ENCODE measurements at regions not wholly inside any gene's neighbourhood (a gene's known extent, or its start where the extent isn't known, plus 50 kb on each side); places are given as distances from the start of the nearest gene placed in this dataset.

DNA sequence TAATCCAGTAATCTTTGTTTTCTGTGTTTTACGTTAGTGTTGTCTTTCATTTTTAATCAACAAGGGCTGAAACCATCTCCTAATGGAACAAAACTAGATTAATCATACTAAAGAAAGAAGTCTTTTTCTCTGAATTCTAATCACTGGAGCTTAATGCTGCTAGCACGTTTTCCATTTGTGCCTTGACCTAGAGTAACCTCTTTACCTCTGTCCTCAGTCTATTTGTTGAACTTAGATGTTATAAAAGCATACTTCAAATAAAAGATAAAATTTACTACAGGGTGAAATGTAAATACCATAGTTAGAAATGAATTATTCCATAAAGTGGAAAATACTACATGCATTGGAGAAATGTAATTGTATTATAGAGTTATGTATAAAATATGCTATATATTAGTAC lies 207.1 kb downstream of the NKX6-1 start:
- Histone ChIP-seq H3K9me3 (no peaks in the 10 kb centered on the region), H3K27me3 (no peaks in the 10 kb centered on the region), H3K4me1 (no peaks in the 10 kb centered on the region), H3K27ac (no peak overlapping the region), H3K4me3 (no peak overlapping the region), H3K36me3 (no peaks in the 10 kb centered on the region)
- TF ChIP-seq POLR2AphosphoS5 (IDR thresholded peaks at IDR 0.05; ENCODE audit: insufficient read depth in 1 of 2, low read depth in 1 of 2), result no peak
- TF ChIP-seq, protein P1, sequence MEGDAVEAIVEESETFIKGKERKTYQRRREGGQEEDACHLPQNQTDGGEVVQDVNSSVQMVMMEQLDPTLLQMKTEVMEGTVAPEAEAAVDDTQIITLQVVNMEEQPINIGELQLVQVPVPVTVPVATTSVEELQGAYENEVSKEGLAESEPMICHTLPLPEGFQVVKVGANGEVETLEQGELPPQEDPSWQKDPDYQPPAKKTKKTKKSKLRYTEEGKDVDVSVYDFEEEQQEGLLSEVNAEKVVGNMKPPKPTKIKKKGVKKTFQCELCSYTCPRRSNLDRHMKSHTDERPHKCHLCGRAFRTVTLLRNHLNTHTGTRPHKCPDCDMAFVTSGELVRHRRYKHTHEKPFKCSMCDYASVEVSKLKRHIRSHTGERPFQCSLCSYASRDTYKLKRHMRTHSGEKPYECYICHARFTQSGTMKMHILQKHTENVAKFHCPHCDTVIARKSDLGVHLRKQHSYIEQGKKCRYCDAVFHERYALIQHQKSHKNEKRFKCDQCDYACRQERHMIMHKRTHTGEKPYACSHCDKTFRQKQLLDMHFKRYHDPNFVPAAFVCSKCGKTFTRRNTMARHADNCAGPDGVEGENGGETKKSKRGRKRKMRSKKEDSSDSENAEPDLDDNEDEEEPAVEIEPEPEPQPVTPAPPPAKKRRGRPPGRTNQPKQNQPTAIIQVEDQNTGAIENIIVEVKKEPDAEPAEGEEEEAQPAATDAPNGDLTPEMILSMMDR (IDR thresholded peaks at IDR 0.05), result no peak
- no peak for TF ChIP-seq POLR2A (IDR thresholded peaks at IDR 0.05)
- intact Hi-C loops (cut with DNase I), result no loop called here
- DNase-seq (ENCODE audit: extremely low spot score in 2 of 2), result no peak

DNA sequence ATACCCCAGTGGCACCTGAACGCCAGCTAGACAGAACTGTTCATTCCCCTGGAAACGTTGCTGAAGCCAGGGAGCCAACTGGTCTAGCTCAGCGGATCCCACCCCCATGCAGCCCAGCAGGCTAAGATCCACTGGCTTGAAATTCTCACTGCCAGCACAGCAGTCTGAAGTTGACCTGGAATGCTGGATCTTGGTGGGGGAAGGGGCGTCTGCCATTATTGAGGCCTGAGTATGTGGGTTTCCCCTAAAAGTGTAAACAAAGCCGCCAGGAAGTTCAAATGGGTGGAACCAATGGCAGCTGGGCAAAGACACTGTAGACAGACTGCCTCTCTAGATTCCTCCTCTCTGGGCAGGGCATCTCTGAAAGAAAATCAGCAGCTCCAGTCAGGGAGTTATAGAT lies 213.0 kb downstream of the NKX6-1 start:
- Histone ChIP-seq H3K27ac (no peak overlapping the region), H3K36me3 (no peaks in the 10 kb centered on the region), H3K4me1 (no peaks in the 10 kb centered on the region), H3K9me3 (no peaks in the 10 kb centered on the region), H3K27me3 (no peaks in the 10 kb centered on the region), H3K4me3 (no peak overlapping the region)
- DNase-seq (ENCODE audit: extremely low spot score in 2 of 2), result no peak
- intact Hi-C loops (cut with DNase I), result no loop called here
- TF ChIP-seq, protein P1 (IDR thresholded peaks at IDR 0.05), result no peak
- TF ChIP-seq POLR2A (IDR thresholded peaks at IDR 0.05) (no peak), POLR2AphosphoS5 (IDR thresholded peaks at IDR 0.05; ENCODE audit: insufficient read depth in 1 of 2, low read depth in 1 of 2) (no peak)

DNA sequence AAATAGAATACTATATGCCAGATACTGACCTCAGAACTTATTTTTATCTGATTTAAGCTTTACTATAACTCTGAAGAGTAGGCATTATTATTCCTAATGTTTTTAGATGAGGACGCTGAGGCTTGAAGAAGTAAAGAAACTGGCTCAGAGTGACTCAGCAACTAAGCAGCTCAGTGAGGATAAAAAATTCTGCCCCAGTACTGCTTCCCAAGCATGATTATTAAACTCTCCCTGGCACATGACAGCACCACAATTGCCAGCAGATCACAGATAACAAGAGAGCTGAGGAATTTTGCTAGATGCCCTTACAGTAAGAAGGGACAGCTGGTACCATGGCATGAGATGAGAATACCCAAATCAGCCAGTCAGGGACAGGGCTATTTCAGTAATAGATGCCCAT lies 219.4 kb downstream of the NKX6-1 start:
- TF ChIP-seq POLR2AphosphoS5 (IDR thresholded peaks at IDR 0.05; ENCODE audit: insufficient read depth in 1 of 2, low read depth in 1 of 2), result no peak
- no peak overlapping the region for H3K27ac ChIP-seq
- H3K36me3 ChIP-seq, result no peaks in the 10 kb centered on the region
- no peaks in the 10 kb centered on the region for H3K27me3 ChIP-seq
- H3K9me3 ChIP-seq, result no peaks in the 10 kb centered on the region
- intact Hi-C loops (cut with DNase I), result no loop called here
- H3K4me3 ChIP-seq, result no peak overlapping the region
- H3K4me1 ChIP-seq, result no peaks in the 10 kb centered on the region
- no peak for DNase-seq (ENCODE audit: extremely low spot score in 2 of 2)

DNA sequence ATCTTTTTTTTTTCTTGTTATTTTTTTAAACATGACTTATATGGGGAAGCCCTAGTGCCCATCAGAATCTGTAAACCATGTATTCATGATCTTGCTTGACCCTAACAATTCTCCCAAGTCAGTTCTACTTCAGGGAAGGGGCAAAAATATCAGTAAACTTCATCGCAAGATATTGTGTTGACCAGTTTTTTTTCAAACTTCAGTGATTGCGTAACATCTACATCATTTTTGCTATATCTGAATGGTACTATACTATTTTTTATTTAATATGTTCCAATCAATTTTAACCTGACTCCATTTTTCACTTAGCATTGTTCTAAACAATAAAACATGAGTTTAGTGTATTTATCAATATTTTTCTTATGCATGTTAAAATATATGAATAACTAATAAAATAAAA lies 221.2 kb downstream of the NKX6-1 start:
- no peaks in the 10 kb centered on the region for H3K4me1 ChIP-seq
- no peaks in the 10 kb centered on the region for H3K9me3 ChIP-seq
- intact Hi-C loops (cut with DNase I), result no loop called here
- TF ChIP-seq POLR2A (IDR thresholded peaks at IDR 0.05) (no peak), POLR2AphosphoS5 (IDR thresholded peaks at IDR 0.05; ENCODE audit: insufficient read depth in 1 of 2, low read depth in 1 of 2) (no peak)
- TF ChIP-seq, protein P1 (IDR thresholded peaks at IDR 0.05), result no peak
- no peaks in the 10 kb centered on the region for H3K27me3 ChIP-seq
- DNase-seq (ENCODE audit: extremely low spot score in 2 of 2), result no peak
- no peaks in the 10 kb centered on the region for H3K36me3 ChIP-seq
- no peak overlapping the region for H3K4me3 ChIP-seq
- no peak overlapping the region for H3K27ac ChIP-seq

DNA sequence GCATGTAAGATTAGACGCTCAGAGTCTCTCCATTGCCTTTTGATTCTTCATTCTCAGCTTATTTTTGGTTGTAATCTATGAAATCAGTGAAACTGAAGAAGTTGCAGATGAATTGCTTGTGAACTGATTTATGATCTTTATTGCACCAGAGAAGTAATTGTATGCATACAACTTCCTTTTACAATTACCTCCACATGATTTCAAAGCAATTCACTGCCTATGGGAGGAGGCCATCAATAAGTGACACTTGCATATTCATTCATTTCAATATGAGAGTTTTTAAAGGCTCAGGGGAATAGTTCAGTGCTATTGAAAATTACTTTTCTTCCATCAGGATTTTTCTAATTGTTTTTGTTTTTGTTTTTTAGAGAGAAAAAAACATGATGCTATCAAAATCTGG lies 222.3 kb downstream of the NKX6-1 start:
- Histone ChIP-seq H3K36me3 (no peaks in the 10 kb centered on the region), H3K9me3 (no peaks in the 10 kb centered on the region), H3K27me3 (no peaks in the 10 kb centered on the region), H3K4me1 (no peaks in the 10 kb centered on the region), H3K27ac (no peak overlapping the region), H3K4me3 (no peak overlapping the region)
- no peak for DNase-seq (ENCODE audit: extremely low spot score in 2 of 2)
- TF ChIP-seq POLR2A (IDR thresholded peaks at IDR 0.05) (no peak), POLR2AphosphoS5 (IDR thresholded peaks at IDR 0.05; ENCODE audit: insufficient read depth in 1 of 2, low read depth in 1 of 2) (no peak)
- TF ChIP-seq, protein P1 (IDR thresholded peaks at IDR 0.05), result no peak
- intact Hi-C loops (cut with DNase I), result no loop called here

Data from vagina (tissue), 2 donors.